ENCODE measurements at regions not wholly inside any gene's neighbourhood (a gene's known extent, or its start where the extent isn't known, plus 50 kb on each side); places are given as distances from the start of the nearest gene placed in this dataset.
"Not testable (repeated sequence)": the region's sequence is repeated elsewhere in the genome, so short reads cannot be mapped to it uniquely, and the experiment has no call there.

GRCh38 chr12:27133022-27133590 lies 50.7 kb upstream of the C12orf71 start:
- TF ChIP-seq CTCF (IDR thresholded peaks at IDR 0.05; ENCODE audit: insufficient read depth, missing control alignments), result no peak
- FAIRE-seq (no peak), DNase-seq (ENCODE audit: insufficient read length, low spot score) (no peak)

- no peak for FAIRE-seq
Observed at GRCh38 chr12:27140478-27140969, 58.1 kb upstream of the C12orf71 start.

GRCh38 chr12:27142101-27142721 lies 59.8 kb upstream of the C12orf71 start:
- TF ChIP-seq CTCF (IDR thresholded peaks at IDR 0.05; ENCODE audit: insufficient read depth, missing control alignments), result peak; percentile 86
- peak; percentile 35 for DNase-seq (ENCODE audit: insufficient read length, low spot score)
- no peak for FAIRE-seq

More at GRCh38 chr12:27140478-27140969, 58.1 kb upstream of the C12orf71 start:
- no peak for DNase-seq (ENCODE audit: insufficient read length, low spot score)
- no peak for TF ChIP-seq CTCF (IDR thresholded peaks at IDR 0.05; ENCODE audit: insufficient read depth, missing control alignments)

GRCh38 chr12:27143256-27144069 lies 61.1 kb upstream of the C12orf71 start:
- no peak for DNase-seq (ENCODE audit: insufficient read length, low spot score)
- no peak for TF ChIP-seq CTCF (IDR thresholded peaks at IDR 0.05; ENCODE audit: insufficient read depth, missing control alignments)
- no peak for FAIRE-seq

- FAIRE-seq; DNase-seq (ENCODE audit: insufficient read length, low spot score): not testable (repeated sequence)
Observed at GRCh38 chr12:27145725-27146124, 63.3 kb upstream of the C12orf71 start.

- no peak for TF ChIP-seq CTCF (IDR thresholded peaks at IDR 0.05; ENCODE audit: insufficient read depth, missing control alignments)
- FAIRE-seq (no peak), DNase-seq (ENCODE audit: insufficient read length, low spot score) (no peak)
Observed at GRCh38 chr12:27148373-27148772, 66.0 kb upstream of the C12orf71 start.

- FAIRE-seq (no peak), DNase-seq (ENCODE audit: insufficient read length, low spot score) (no peak)
- TF ChIP-seq CTCF (IDR thresholded peaks at IDR 0.05; ENCODE audit: insufficient read depth, missing control alignments), result no peak
Observed at GRCh38 chr12:27148791-27149190, 66.4 kb upstream of the C12orf71 start.
